SK-N-SH treated with all-trans-retinoic acid at 6 μM for 48 hours (cell line): ENCODE measurements at regions not wholly inside any gene's neighbourhood (a gene's known extent, or its start where the extent isn't known, plus 50 kb on each side); places are given as distances from the start of the nearest gene placed in this dataset.

Experiments used
- CSRNP3 ChIP-seq: fragments of 250-450 bp; sonication (Bioruptor Pico); IDR thresholded peaks from 2 replicates; pipeline ENCODE4 v1.5.1; 2021; ENCODE audit warnings: mild to moderate bottlenecking, moderate library complexity
- PATZ1 ChIP-seq: fragments of 250-450 bp; sonication (Bioruptor Pico); IDR thresholded peaks from 2 replicates; pipeline ENCODE4 v1.8.0; 2020; ENCODE audit warnings: mild to moderate bottlenecking, moderate library complexity, borderline replicate concordance
- RARB ChIP-seq: fragments of 250-450 bp; sonication (Bioruptor Pico); IDR thresholded peaks from 2 replicates; pipeline ENCODE4 v1.8.0; 2021; ENCODE audit warnings: mild to moderate bottlenecking, moderate library complexity
- TSHZ2 ChIP-seq: fragments of 250-450 bp; sonication (Bioruptor Pico); IDR thresholded peaks from 2 replicates; pipeline ENCODE4 v1.5.0; 2020; ENCODE audit warnings: mild to moderate bottlenecking, moderate library complexity

GRCh38 chr6:166045173-166045859, 122.3 kb downstream of the TBXT start:
- TF ChIP-seq TSHZ2 (CRISPR knock-in tag) (no peak), PATZ1 (CRISPR knock-in tag) (no peak), CSRNP3 (CRISPR knock-in tag) (no peak), RARB (CRISPR knock-in tag) (no peak)
